Nucleus accumbens (tissue), 56 donors: ENCODE measurements at regions not wholly inside any gene's neighbourhood (a gene's known extent, or its start where the extent isn't known, plus 50 kb on each side); places are given as distances from the start of the nearest gene placed in this dataset.
"Not testable (repeated sequence)": the region's sequence is repeated elsewhere in the genome, so short reads cannot be mapped to it uniquely, and the experiment has no call there.

ENCODE experiments used
- DNase-seq, 56 donors: peaks; one replicate each; lab custom pipeline; 2025; lab: John Stamatoyannopoulos, UW

- no peak for DNase-seq
Measured at GRCh38 chr4:100907465-100908454, 389.9 kb upstream of the EMCN start.

GRCh38 chr4:100906973-100907372, 389.2 kb upstream of the EMCN start:
- DNase-seq: no peak

GRCh38 chr4:100900945-100901344, 383.1 kb upstream of the EMCN start:
- not testable (repeated sequence) for DNase-seq

GRCh38 chr4:100900134-100900533, 382.3 kb upstream of the EMCN start:
- DNase-seq: no peak

GRCh38 chr4:100898844-100899243, 381.0 kb upstream of the EMCN start:
- no peak for DNase-seq

GRCh38 chr4:100895556-100896197, 377.9 kb upstream of the EMCN start:
- DNase-seq: no peak

- DNase-seq: no peak
Measured at GRCh38 chr4:100894339-100894870, 376.6 kb upstream of the EMCN start.

- DNase-seq: no peak
Measured at GRCh38 chr4:100891808-100892207, 374.0 kb upstream of the EMCN start.

GRCh38 chr4:100889898-100890297, 372.1 kb upstream of the EMCN start:
- no peak for DNase-seq

GRCh38 chr4:100889401-100889800, 371.6 kb upstream of the EMCN start:
- DNase-seq: no peak

- DNase-seq: no peak
Measured at GRCh38 chr4:100882661-100883060, 364.8 kb upstream of the EMCN start.

GRCh38 chr4:100881283-100881682, 363.5 kb upstream of the EMCN start:
- no peak for DNase-seq

- no peak for DNase-seq
Measured at GRCh38 chr4:100880011-100880410, 362.2 kb upstream of the EMCN start.

- DNase-seq: no peak
Measured at GRCh38 chr4:100879471-100879870, 361.6 kb upstream of the EMCN start.

GRCh38 chr4:100876546-100876945, 358.7 kb upstream of the EMCN start:
- no peak for DNase-seq

- no peak for DNase-seq
Measured at GRCh38 chr4:100875296-100876068, 357.7 kb upstream of the EMCN start.

GRCh38 chr4:100872811-100873210, 355.0 kb upstream of the EMCN start:
- no peak for DNase-seq

GRCh38 chr4:100870940-100871772, 353.3 kb upstream of the EMCN start:
- no peak for DNase-seq

- DNase-seq: no peak
Measured at GRCh38 chr4:100869276-100869675, 351.5 kb upstream of the EMCN start.

GRCh38 chr4:100868281-100868680, 350.5 kb upstream of the EMCN start:
- not testable (repeated sequence) for DNase-seq
